H1 (cell line): ENCODE measurements at regions not wholly inside any gene's neighbourhood (a gene's known extent, or its start where the extent isn't known, plus 50 kb on each side); places are given as distances from the start of the nearest gene placed in this dataset.

Source experiments
- CTCF ChIA-PET: fragments of 300-600 bp; sonication (Branson Sonifier 250); formaldehyde crosslinking; loops from one replicate; lab custom pipeline; 2021; ENCODE audit not compliant: partially characterized antibody; lab: Charles Lee
- POLR2A ChIA-PET: fragments of 300-600 bp; sonication (Branson Sonifier 250); formaldehyde crosslinking; loops from one replicate; lab custom pipeline; 2021; ENCODE audit warnings: inconsistent platforms; ENCODE audit not compliant: partially characterized antibody; lab: Charles Lee
- DNase-seq, 2 experiments: peaks; one replicate each; pipeline versions ENCODE4 v3.0.0 to v3.0.0-alpha.2; 2010 to 2022; ENCODE audit warnings: low spot score in 2 of 2, low read depth in 1 of 2, mixed read lengths in 1 of 2
- FAIRE-seq: peaks from 2 replicates; lab custom pipeline; 2011; peaks lifted over from hg19 to GRCh38; lab: Jason Lieb, UNC
- H2AFZ ChIP-seq: 2 replicates; pipeline ENCODE4 v1.8.1; 2012; ENCODE audit warnings: low read length, inconsistent platforms
- H2AK5ac ChIP-seq: 2 replicates; pipeline ENCODE4 v1.6.1; 2013; ENCODE audit warnings: low read depth, low read length
- H2BK120ac ChIP-seq: replicated peaks from 2 replicates; pipeline ENCODE3; 2013; ENCODE audit warnings: low read depth, low read length, inconsistent platforms
- H2BK12ac ChIP-seq: 2 replicates; pipeline ENCODE4 v1.6.1; 2013; ENCODE audit warnings: low read depth, low read length
- H2BK15ac ChIP-seq: 2 replicates; pipeline ENCODE4 v1.6.1; 2013; ENCODE audit warnings: low read length
- H2BK20ac ChIP-seq: 2 replicates; pipeline ENCODE4 v1.6.1; 2013; ENCODE audit warnings: low read length
- H2BK5ac ChIP-seq: 2 replicates; pipeline ENCODE4 v1.6.1; 2013; ENCODE audit warnings: low read depth, low read length
- H3K14ac ChIP-seq: 2 replicates; pipeline ENCODE4 v1.6.1; 2013; ENCODE audit warnings: inconsistent platforms; ENCODE audit not compliant: insufficient read length
- H3K18ac ChIP-seq: 2 replicates; pipeline ENCODE4 v1.6.1; 2013; ENCODE audit warnings: low read length; ENCODE audit errors: extremely low read depth
- H3K23ac ChIP-seq: 2 replicates; pipeline ENCODE4 v1.6.1; 2013; ENCODE audit warnings: inconsistent platforms; ENCODE audit not compliant: insufficient read length
- H3K23me2 ChIP-seq: 2 replicates; pipeline ENCODE4 v1.6.1; 2013; ENCODE audit warnings: low read depth, low read length
- H3K27ac ChIP-seq: 2 replicates; pipeline ENCODE4 v1.6.1; 2011; ENCODE audit warnings: low read depth, low read length, inconsistent platforms
- H3K27me3 ChIP-seq, 4 experiments: replicated peaks in 1 of 4; 1 replicate in 1 of 4; 2 replicates in 3 of 4; pipeline versions ENCODE4 v1.6.1 to v1.8.1; 2011 to 2013; ENCODE audit warnings: low read length in 3 of 4, mild to moderate bottlenecking in 3 of 4, inconsistent platforms in 2 of 4, mixed read lengths in 2 of 4, moderate library complexity in 1 of 4; ENCODE audit not compliant: control insufficient read depth in 3 of 4, insufficient read depth in 3 of 4; ENCODE audit errors: extremely low read depth in 1 of 4
- H3K36me3 ChIP-seq, 4 experiments: 2 replicates each; pipeline versions ENCODE4 v1.6.1 to v1.8.1; 2011 to 2013; ENCODE audit warnings: mild to moderate bottlenecking in 4 of 4, low read length in 3 of 4, moderate library complexity in 2 of 4, control low read depth in 1 of 4, inconsistent platforms in 1 of 4; ENCODE audit not compliant: insufficient read depth in 4 of 4, control insufficient read depth in 2 of 4
- H3K4ac ChIP-seq: replicated peaks from 2 replicates; pipeline ENCODE3; 2013; ENCODE audit warnings: low read length, low read depth, mixed read lengths, inconsistent platforms; ENCODE audit not compliant: insufficient read length
- H3K4me1 ChIP-seq, 4 experiments: replicated peaks in 1 of 4; 1 replicate in 1 of 4; 2 replicates in 3 of 4; pipeline versions ENCODE4 v1.6.1 to v1.8.1; 2011 to 2013; ENCODE audit warnings: low read length in 3 of 4, inconsistent platforms in 2 of 4, mixed read lengths in 1 of 4; ENCODE audit not compliant: insufficient read depth in 4 of 4, control insufficient read depth in 3 of 4
- H3K4me2 ChIP-seq, 2 experiments: 2 replicates each; pipeline versions ENCODE4 v1.6.1 to v1.8.1; 2011 to 2013; ENCODE audit warnings: low read depth in 2 of 2, low read length in 2 of 2, control low read depth in 1 of 2, inconsistent platforms in 1 of 2, mild to moderate bottlenecking in 1 of 2; ENCODE audit not compliant: insufficient read depth in 1 of 2
- H3K4me3 ChIP-seq, 4 experiments: fragments of 200-600, 300-600 bp in 1 of 4; sonication (generic), shearing (Covaris generic), sonication (Bioruptor Twin) in 1 of 4; 2 replicates each; pipeline versions ENCODE4 v1.5.1 to v1.8.1; 2011 to 2016; ENCODE audit warnings: low read length in 4 of 4, low read depth in 3 of 4, control low read depth in 2 of 4, inconsistent platforms in 2 of 4, mild to moderate bottlenecking in 2 of 4, mixed read lengths in 1 of 4, moderate library complexity in 1 of 4; ENCODE audit not compliant: insufficient read depth in 2 of 4; ENCODE audit errors: extremely low read depth in 1 of 4
- H3K56ac ChIP-seq: replicated peaks from 2 replicates; pipeline ENCODE3; 2013; ENCODE audit warnings: low read depth, mild to moderate bottlenecking, mixed read lengths, low read length, inconsistent platforms; ENCODE audit not compliant: insufficient read length
- H3K79me1 ChIP-seq: 2 replicates; pipeline ENCODE4 v1.6.1; 2013; ENCODE audit warnings: low read depth, low read length, control low read depth
- H3K79me2 ChIP-seq, 2 experiments: 2 replicates each; pipeline versions ENCODE4 v1.6.1 to v1.8.1; 2012 to 2013; ENCODE audit warnings: low read length in 2 of 2, mild to moderate bottlenecking in 2 of 2, inconsistent platforms in 1 of 2; ENCODE audit not compliant: insufficient read depth in 2 of 2, control insufficient read depth in 1 of 2
- H3K9ac ChIP-seq, 4 experiments: replicated peaks in 1 of 4; 1 replicate in 1 of 4; 2 replicates in 3 of 4; pipeline versions ENCODE4 v1.6.1 to v1.8.1; 2011 to 2013; ENCODE audit warnings: low read depth in 3 of 4, low read length in 3 of 4, control low read depth in 2 of 4, mild to moderate bottlenecking in 2 of 4, moderate library complexity in 2 of 4, inconsistent platforms in 1 of 4; ENCODE audit errors: extremely low read depth in 1 of 4
- H3K9me3 ChIP-seq, 2 experiments: 2 replicates each; pipeline versions ENCODE4 v1.6.1 to v1.8.1; 2012 to 2013; ENCODE audit warnings: mild to moderate bottlenecking in 2 of 2, moderate library complexity in 2 of 2, control low read depth in 1 of 2, inconsistent platforms in 1 of 2, low read depth in 1 of 2, low read length in 1 of 2, mixed read lengths in 1 of 2; ENCODE audit not compliant: insufficient read depth in 2 of 2
- H4K20me1 ChIP-seq, 2 experiments: replicated peaks in 1 of 2; 2 replicates each; pipeline versions ENCODE3 to v1.8.1; 2011 to 2013; ENCODE audit warnings: inconsistent platforms in 2 of 2, low read length in 2 of 2, mild to moderate bottlenecking in 1 of 2; ENCODE audit not compliant: insufficient read depth in 2 of 2, control insufficient read depth in 1 of 2
- H4K5ac ChIP-seq: 2 replicates; pipeline ENCODE4 v1.6.1; 2013; ENCODE audit warnings: low read length, low read depth, mixed read lengths, inconsistent platforms; ENCODE audit not compliant: insufficient read length
- H4K8ac ChIP-seq: 2 replicates; pipeline ENCODE4 v1.8.0; 2013; ENCODE audit warnings: mild to moderate bottlenecking, moderate library complexity, low read length, inconsistent platforms; ENCODE audit not compliant: insufficient read depth; ENCODE audit errors: extremely low read depth
- H4K91ac ChIP-seq: replicated peaks from 2 replicates; pipeline ENCODE3; 2013; ENCODE audit warnings: low read length, mixed read lengths, inconsistent platforms; ENCODE audit not compliant: insufficient read length
- TBP ChIP-seq: IDR thresholded peaks from 2 replicates; pipeline ENCODE4 v1.6.1; 2011; ENCODE audit warnings: low read depth, low read length, improper control_type of control experiment
- WGBS, 2 experiments: shearing (Covaris generic) in 1 of 2; methylation state at CpG; one replicate each; pipeline versions ENCODE4 v1.1.6 to v1.1.7; 2013 to 2015; ENCODE audit warnings: low lambda C conversion rate in 2 of 2, mixed read lengths in 2 of 2, inconsistent platforms in 1 of 2, low coverage in 1 of 2, missing lambda C conversion rate in 1 of 2; ENCODE audit not compliant: insufficient replicate concordance in 2 of 2, insufficient coverage in 1 of 2, insufficient read length in 1 of 2; ENCODE audit errors: extremely low coverage in 1 of 2, missing lambda C conversion rate in 1 of 2; 5-methylcytosine and 5-hydroxymethylcytosine counted together

DNA sequence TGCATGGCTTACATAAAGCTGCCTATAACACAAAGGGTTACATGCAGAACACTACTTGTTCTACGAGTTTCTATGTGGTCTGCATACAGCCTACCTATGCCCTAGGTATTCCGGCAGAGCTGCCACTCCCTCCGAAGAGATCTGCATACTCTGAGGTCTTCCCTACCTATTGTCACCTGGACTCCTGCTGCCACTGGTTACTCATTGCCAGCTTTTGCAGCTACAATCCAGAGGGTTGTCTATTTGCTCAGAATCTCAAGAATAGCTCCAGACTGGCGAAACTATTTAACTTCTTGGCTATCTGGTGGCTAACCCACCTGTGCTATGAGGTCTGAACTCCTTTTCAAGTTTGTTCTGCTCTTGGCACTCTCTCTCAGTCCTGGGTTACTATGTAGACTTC is 323.3 kb downstream of the BMP2 start:
- Histone ChIP-seq H3K4me1 (no peaks in the 10 kb centered on the region), H3K27me3 (no peaks in the 10 kb centered on the region), H3K36me3 (no peaks in the 10 kb centered on the region), H2BK120ac (no peak overlapping the region), H3K23me2 (no peaks in the 10 kb centered on the region; the same call in 1 of the 2 replicates), H3K27ac (no peak overlapping the region), H3K4me2 (no peak overlapping the region), H3K18ac (no peak overlapping the region), H4K8ac (no peak overlapping the region), H2BK5ac (no peak overlapping the region), H3K79me2 (no peaks in the 10 kb centered on the region), H3K4me3 (no peak overlapping the region), H3K23ac (no peak overlapping the region), H2BK20ac (no peak overlapping the region), H3K79me1 (no peaks in the 10 kb centered on the region), H3K9ac (no peak overlapping the region), H3K4ac (no peak overlapping the region), H3K9me3 (no peaks in the 10 kb centered on the region), H2BK12ac (no peak overlapping the region), H2AK5ac (no peak overlapping the region), H2BK15ac (no peak overlapping the region), H3K14ac (no peak overlapping the region), H4K20me1 (no peaks in the 10 kb centered on the region), H2AFZ (no peak overlapping the region), H4K5ac (no peak overlapping the region), H4K91ac (no peak overlapping the region), H3K56ac (no peak overlapping the region)
- FAIRE-seq (no peak), DNase-seq (no peak)
- TF ChIP-seq TBP: no peak
- 80% methylated on average over 4 of the region's 4 CpGs; no CpG with 5 or more reads in 1 of the 2 experiments for WGBS, 2 experiments
- CTCF ChIA-PET: interaction anchor here (1.1 to 1.2 kb wide), 4 partner anchors 10 to 261 kb away, joined by 3 to 4 read pairs (median 4); no protein-coding TSS in a partner anchor
- POLR2A ChIA-PET: no interaction called here
